ENCODE measurements at regions not wholly inside any gene's neighbourhood (a gene's known extent, or its start where the extent isn't known, plus 50 kb on each side); places are given as distances from the start of the nearest gene placed in this dataset.
"Not testable (repeated sequence)": the region's sequence is repeated elsewhere in the genome, so short reads cannot be mapped to it uniquely, and the experiment has no call there.

GRCh38 chr6:43932259-43933147, 162.5 kb downstream of the VEGFA start:
- no peak for FAIRE-seq

GRCh38 chr6:43931201-43931600, 161.2 kb downstream of the VEGFA start:
- no peak for FAIRE-seq

DNA sequence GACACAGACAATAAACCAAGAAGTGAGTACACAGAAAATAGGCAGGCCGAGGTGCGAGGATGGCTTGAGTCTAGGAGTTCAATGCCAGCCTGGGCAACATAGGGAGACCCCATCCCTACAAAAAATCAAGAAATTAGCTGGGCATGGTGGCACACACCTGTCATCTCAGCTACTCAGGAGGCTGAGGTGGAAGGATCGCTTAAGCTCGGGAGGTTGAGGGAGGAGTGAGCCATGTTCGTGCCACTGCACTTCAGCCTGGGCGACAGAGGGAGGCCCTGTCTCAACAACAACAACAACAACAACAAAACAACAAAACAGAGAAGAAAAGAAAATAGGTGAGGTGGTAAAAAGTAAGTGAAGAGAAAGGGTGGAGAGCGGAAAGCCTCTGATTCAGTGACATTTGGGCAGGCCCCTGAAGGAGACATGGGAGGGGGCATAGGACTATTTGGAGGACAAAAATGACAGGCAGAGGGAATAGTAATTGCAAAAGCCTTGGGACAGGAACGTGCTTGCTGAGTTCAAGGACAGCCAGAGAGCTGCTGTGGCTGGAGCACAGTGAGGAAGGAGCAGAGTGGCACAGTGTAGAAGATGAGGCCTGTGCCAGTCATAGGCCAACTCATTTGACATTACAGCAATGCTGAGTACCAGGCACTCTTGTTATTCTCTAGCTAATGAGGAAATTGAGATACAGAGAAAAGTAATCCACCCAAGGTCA, 160.6 kb downstream of the VEGFA start:
- FAIRE-seq = no peak

DNA sequence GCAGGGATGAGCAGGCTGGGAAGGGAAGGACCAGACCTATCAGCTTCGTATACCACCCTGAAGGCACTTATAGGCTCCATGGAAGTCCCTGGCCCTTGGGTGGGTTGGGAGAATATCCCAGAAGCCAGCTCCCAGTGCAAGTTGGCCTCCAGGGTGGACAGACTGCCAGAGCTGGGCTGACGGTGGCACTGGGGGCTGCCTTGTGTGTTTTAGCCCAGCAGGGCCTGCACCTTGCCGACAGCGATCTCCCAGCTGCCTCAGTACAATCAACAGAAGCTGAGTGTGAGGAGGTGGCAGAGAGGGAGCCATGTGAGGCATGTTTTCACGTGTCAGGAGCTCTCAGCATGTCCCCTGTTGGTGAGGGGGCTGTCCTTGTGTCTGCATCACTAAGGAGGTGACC, 159.5 kb downstream of the VEGFA start:
- no peak for FAIRE-seq

DNA sequence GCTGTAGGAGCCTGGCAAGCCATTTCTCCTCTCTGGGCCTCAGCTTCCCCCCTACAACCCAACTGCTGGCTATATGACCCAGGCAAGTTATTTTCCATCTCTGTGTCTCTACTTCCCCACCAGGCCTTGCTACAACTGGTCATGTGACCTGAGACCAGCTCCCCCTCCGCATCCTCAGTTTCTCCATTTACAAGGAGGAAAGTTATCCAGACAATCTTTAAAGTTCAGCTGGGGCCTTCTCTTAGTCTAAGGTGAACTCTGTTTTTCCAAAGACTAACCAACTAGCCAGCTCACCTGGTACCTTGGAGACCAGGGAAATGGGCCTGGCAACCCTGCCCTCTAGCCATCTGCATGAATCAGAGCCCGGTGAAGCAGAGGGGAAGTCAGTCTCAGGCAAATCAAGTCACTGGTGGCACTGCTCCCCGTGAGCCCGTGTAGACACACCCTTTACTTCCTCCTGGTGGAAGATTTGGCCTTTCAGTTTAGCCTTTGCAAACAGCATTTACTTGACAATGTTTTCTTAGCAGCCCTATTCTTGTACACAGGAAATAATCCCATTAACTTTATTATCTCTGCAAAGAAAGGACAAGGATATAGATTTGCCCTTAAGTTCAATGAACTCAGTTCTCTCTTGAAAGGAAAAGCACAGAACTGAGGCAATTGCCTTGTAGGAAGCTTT, 157.7 kb downstream of the VEGFA start:
- FAIRE-seq = no peak

GRCh38 chr6:43926634-43927531, 156.9 kb downstream of the VEGFA start:
- FAIRE-seq = no peak

DNA sequence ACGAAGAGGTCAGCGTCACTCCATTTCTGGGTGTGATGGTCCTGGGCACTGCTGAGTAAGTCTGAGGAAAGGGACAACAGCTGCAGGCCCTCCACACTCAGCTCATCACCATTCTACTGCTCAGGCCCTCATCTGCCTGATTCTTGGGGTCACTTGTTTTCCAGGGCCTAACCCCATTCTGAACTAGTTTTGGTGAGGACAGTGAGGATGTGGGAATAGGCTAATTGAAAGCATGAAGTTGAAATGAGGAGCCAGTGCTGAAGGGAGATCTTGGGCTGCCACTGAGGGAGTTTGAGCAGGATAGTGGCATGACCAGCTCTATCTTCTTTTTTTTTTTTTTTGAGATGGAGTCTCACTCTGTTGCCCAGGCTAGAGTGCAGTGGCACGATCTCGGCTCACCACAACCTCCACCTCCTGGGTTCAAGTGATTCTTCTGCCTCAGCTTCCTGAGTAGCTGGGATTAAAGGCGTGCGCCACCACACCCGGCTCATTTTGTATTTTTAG, 155.7 kb downstream of the VEGFA start:
- FAIRE-seq = not testable (repeated sequence)

DNA sequence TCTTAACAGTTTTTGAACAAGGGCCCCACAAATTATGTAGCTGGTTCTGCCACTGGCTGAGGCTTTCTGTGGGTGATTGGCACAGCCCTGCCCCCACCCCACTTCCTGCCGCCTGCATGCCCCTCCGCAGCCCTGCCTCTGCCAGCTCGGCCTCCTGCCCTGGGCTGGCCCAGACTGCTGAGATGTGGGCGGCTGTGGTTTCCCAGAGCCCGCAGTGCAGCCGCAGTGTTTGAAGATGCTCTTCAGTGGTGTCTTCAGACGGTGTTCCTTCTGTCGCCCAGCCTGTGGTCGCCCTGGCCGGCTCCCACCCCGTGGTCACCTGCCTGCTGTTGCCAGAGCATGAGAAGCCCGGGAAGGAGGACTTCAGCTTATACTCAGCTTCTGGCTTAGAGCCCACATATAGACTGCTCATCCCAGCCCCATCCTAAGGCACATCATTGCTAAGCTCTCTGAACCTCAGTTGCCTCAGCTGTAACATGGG, 154.3 kb downstream of the VEGFA start:
- FAIRE-seq = no peak

DNA sequence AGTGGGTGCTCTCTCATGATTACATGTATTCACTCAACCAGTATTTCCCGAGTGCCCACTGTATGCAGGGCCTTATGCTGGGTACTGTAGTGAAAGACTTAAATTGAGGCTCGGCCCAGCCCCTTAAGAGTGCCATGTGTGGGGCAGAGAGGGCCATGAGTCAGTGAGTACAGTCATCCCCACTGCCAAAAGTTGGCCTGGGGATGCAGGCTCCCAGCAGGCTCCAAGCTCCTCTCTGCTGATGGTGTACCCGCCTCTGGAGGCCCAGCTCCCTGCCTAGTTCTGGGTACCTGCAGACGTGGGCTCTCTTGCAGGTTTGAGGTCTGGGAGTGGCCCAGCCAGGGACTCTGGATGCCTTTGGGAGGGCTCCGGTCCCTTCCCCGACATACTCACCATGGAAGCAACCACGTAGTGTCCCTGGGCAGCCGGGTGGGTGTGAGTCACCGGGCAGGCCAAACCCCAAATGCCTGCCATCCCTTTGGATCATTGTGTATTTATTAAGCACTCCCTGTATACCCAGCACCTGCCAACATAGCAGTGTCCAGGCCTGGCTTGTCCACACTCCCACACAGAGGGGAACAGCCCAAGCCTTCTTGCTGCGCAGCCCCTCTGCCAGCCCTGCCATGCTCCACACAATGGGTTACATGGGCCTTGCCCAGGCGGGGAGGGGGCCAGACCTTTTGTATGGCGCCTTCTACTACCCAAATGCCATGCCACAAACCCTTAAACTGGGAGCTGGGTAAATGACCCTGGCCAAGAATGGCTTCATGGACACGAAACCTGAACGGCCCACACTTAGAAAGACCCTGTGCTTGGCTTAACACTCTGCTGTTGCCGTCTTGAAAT, 153.6 kb downstream of the VEGFA start:
- FAIRE-seq = no peak

DNA sequence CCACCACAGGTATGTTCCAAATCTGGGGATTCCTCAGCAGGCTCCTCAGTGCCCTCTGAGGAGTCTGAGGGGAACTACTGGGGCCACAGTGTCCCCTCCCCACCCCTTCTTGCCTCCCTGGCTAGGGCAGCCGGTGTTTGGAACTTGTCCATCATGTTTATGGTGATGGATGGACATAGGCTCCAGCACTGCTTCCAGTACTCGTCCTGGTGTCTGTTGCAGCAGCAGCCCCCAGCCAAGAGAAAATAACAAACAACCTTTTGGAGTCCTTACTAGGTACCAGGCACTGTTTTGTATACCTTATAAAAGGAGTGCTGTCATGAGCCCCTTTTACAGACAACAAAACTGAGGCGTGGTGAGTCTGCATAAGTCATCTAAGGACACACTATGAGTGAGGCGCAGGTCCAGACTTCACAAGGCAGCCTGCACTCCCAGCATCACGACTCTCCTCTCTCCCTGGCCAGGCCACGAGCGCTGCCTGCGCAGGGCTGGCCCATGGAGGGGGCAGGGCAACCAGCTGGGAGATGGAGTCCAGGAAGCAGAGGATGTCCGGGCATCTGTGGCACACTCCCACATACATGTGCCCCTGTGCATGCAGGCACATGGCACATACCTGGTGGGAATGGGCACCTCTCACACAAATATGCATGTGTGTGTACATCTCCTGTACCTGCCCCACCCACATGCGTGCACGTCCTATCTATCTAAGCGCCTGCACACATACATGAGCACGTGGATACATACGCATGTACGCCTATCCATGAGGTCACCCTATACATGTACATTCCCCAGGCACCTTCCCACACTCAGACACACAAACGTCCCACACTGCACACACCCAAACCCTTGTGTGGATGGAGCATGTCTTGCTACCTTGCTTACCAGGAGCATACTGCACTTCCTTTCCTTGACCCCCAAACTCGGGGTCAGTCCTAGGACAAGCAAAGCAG, 152.7 kb downstream of the VEGFA start:
- no peak for FAIRE-seq

- FAIRE-seq = no peak
These were observed 151.8 kb downstream of the VEGFA start for GRCh38 chr6:43921548-43922425.

GRCh38 chr6:43921039-43921438, 151.0 kb downstream of the VEGFA start:
- FAIRE-seq = no peak

DNA sequence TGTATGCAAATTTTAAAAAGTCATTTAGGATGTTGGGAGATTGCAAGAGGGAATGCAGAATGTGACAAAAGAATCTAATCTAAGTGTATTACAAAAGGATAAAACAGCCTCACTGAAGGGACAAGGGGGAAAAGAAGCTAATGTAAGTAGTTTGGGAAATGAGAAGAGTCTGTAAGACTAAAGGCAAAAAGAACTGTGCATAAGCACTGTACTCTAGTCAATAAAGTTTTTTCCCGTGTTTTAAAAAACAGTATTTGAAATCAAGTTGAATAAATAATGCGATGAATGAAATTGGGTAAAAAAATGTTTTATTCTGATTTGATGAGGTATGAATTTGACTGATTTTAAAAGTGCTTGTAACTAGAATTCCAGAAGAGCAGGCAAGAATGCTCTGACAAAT, 149.8 kb downstream of the VEGFA start:
- FAIRE-seq = no peak

GRCh38 chr6:43917878-43918382, 147.9 kb downstream of the VEGFA start:
- FAIRE-seq = no peak

GRCh38 chr6:43916924-43917877, 147.2 kb downstream of the VEGFA start:
- FAIRE-seq = no peak

- no peak for FAIRE-seq
These were observed 146.2 kb downstream of the VEGFA start for GRCh38 chr6:43915986-43916923.
